ENCODE measurements at regions not wholly inside any gene's neighbourhood (a gene's known extent, or its start where the extent isn't known, plus 50 kb on each side); places are given as distances from the start of the nearest gene placed in this dataset.
"Not testable (repeated sequence)": the region's sequence is repeated elsewhere in the genome, so short reads cannot be mapped to it uniquely, and the experiment has no call there.

- no peak for DNase-seq
Measured at GRCh38 chr13:61358599-61358998, 57.0 kb downstream of the PCDH20 start.

- DNase-seq: no peak
Measured at GRCh38 chr13:61350341-61350740, 65.3 kb downstream of the PCDH20 start.

GRCh38 chr13:61339054-61339621, 76.5 kb downstream of the PCDH20 start:
- no peak for DNase-seq

GRCh38 chr13:61316647-61317046, 99.0 kb downstream of the PCDH20 start:
- no peak for DNase-seq

GRCh38 chr13:61294467-61295191, 121.0 kb downstream of the PCDH20 start:
- DNase-seq: no peak

- no peak for DNase-seq
Measured at GRCh38 chr13:61286148-61286745, 129.4 kb downstream of the PCDH20 start.

- DNase-seq: no peak
Measured at GRCh38 chr13:61277586-61278276, 137.9 kb downstream of the PCDH20 start.

- DNase-seq: no peak
Measured at GRCh38 chr13:61277088-61277487, 138.6 kb downstream of the PCDH20 start.

- no peak for DNase-seq
Measured at GRCh38 chr13:61276401-61276800, 139.2 kb downstream of the PCDH20 start.

- DNase-seq: no peak
Measured at GRCh38 chr13:61275736-61276135, 139.9 kb downstream of the PCDH20 start.

GRCh38 chr13:61275251-61275650, 140.4 kb downstream of the PCDH20 start:
- no peak for DNase-seq

GRCh38 chr13:61266896-61267295, 148.8 kb downstream of the PCDH20 start:
- not testable (repeated sequence) for DNase-seq

- DNase-seq: no peak
Measured at GRCh38 chr13:61261746-61262472, 153.7 kb downstream of the PCDH20 start.

GRCh38 chr13:61258185-61258584, 157.5 kb downstream of the PCDH20 start:
- no peak for DNase-seq

GRCh38 chr13:61255040-61255796, 160.4 kb downstream of the PCDH20 start:
- DNase-seq: no peak

- no peak for DNase-seq
Measured at GRCh38 chr13:61253105-61253877, 162.4 kb downstream of the PCDH20 start.

GRCh38 chr13:61252213-61252612, 163.4 kb downstream of the PCDH20 start:
- no peak for DNase-seq

- DNase-seq: no peak
Measured at GRCh38 chr13:61247149-61247936, 168.3 kb downstream of the PCDH20 start.

- DNase-seq: no peak
Measured at GRCh38 chr13:61246351-61246750, 169.3 kb downstream of the PCDH20 start.

- DNase-seq: no peak
Measured at GRCh38 chr13:61215601-61216000, 200.0 kb downstream of the PCDH20 start.

- no peak for DNase-seq
Measured at GRCh38 chr13:61215116-61215515, 200.5 kb downstream of the PCDH20 start.
